Lower leg skin (tissue), 3 donors: ENCODE measurements at regions not wholly inside any gene's neighbourhood (a gene's known extent, or its start where the extent isn't known, plus 50 kb on each side); places are given as distances from the start of the nearest gene placed in this dataset.

ENCODE experiments used
- POLR2A ChIP-seq, 2 donors: fragments of 450-650 bp; IDR thresholded peaks; one replicate each; pipeline ENCODE4 v1.6.1; 2016 to 2017; ENCODE audit warnings: antibody characterized with exemption in 2 of 2, mild to moderate bottlenecking in 1 of 2, moderate library complexity in 1 of 2
- TF ChIP-seq, protein P1 (sequence below), 3 donors: fragments of 450-650 bp; IDR thresholded peaks; one replicate each; pipeline ENCODE4 v1.5.1; 2016; ENCODE audit warnings: antibody characterized with exemption in 3 of 3, mild to moderate bottlenecking in 3 of 3, moderate library complexity in 2 of 3

DNA sequence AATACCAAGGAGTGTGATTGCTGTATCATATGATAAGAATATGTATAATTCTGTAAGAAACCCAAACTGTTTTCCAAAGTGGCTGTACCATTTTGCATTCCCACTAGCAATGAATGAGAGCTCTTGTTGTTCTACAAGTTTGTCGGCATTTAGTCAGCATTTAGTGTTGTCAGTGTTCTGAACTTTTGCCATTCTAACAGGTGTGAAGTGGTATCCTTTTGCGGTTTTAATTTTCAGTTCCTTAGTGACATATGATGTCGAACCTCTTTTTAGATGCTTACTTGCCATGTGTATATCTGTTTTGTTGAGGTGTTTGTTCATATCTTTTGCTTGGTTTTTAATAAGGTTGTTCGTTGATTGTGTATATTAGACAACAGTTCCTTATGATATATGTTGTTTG is 296.3 kb upstream of the IZUMO3 start:
- TF ChIP-seq, protein P1, sequence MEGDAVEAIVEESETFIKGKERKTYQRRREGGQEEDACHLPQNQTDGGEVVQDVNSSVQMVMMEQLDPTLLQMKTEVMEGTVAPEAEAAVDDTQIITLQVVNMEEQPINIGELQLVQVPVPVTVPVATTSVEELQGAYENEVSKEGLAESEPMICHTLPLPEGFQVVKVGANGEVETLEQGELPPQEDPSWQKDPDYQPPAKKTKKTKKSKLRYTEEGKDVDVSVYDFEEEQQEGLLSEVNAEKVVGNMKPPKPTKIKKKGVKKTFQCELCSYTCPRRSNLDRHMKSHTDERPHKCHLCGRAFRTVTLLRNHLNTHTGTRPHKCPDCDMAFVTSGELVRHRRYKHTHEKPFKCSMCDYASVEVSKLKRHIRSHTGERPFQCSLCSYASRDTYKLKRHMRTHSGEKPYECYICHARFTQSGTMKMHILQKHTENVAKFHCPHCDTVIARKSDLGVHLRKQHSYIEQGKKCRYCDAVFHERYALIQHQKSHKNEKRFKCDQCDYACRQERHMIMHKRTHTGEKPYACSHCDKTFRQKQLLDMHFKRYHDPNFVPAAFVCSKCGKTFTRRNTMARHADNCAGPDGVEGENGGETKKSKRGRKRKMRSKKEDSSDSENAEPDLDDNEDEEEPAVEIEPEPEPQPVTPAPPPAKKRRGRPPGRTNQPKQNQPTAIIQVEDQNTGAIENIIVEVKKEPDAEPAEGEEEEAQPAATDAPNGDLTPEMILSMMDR (IDR thresholded peaks at IDR 0.05): no peak
- TF ChIP-seq POLR2A (IDR thresholded peaks at IDR 0.05): no peak
